ENCODE measurements at regions not wholly inside any gene's neighbourhood (a gene's known extent, or its start where the extent isn't known, plus 50 kb on each side); places are given as distances from the start of the nearest gene placed in this dataset.

- H3K4me2 ChIP-seq (ENCODE audit: control insufficient read depth, insufficient read depth), result no peak overlapping the region
- no peaks in the 10 kb centered on the region for H3K79me2 ChIP-seq (ENCODE audit: control insufficient read depth, insufficient read depth, low read length)
- H4K20me1 ChIP-seq (ENCODE audit: control insufficient read depth, insufficient read depth), result no peaks in the 10 kb centered on the region
- H2AFZ ChIP-seq (ENCODE audit: control insufficient read depth, low read depth, low read length), result no peak overlapping the region
- DNase-seq (ENCODE audit: low read depth, low spot score) (no peak), FAIRE-seq (no peak), ATAC-seq (no peak)
- no peak overlapping the region for H3K27ac ChIP-seq (ENCODE audit: control insufficient read depth, insufficient read depth)
- ChIA-PET CTCF (interaction anchor here (0.6 kb wide), 1 partner anchor 155 kb away, joined by 3 read pairs; no protein-coding TSS in a partner anchor), SMC1A (ENCODE audit: uncharacterized antibody, unreplicated experiment) (no interaction called here), POLR2A (no interaction called here), RAD21 (ENCODE audit: unreplicated experiment) (no interaction called here)
- H3K4me1 ChIP-seq (ENCODE audit: control insufficient read depth, insufficient read depth, low read length), result no peaks in the 10 kb centered on the region
- intact Hi-C loops (cut with micrococcal nuclease; ENCODE audit: unreplicated experiment) (no loop called here), in situ Hi-C loops (cut with MboI) (loop anchor here (10.0 kb wide), 1 partner anchor 1473 kb away; the partner anchor contains the start of gene TGFB2)
- H3K9ac ChIP-seq (ENCODE audit: control insufficient read depth, insufficient read depth, low read length), result no peak overlapping the region
- H3K9me3 ChIP-seq (replicated peaks; ENCODE audit: control insufficient read depth, insufficient read depth, low read length), result no peaks in the 10 kb centered on the region
- no TSS peak for BruUV-seq (replicated peaks)
- WGBS (ENCODE audit: insufficient coverage, insufficient replicate concordance, low lambda C conversion rate, missing lambda C conversion rate), result 64% methylated on average over 2 of the region's 2 CpGs
- no peaks in the 10 kb centered on the region for H3K36me3 ChIP-seq (ENCODE audit: control insufficient read depth in 2 of 2, insufficient read depth in 2 of 2, low read length in 1 of 2)
- H3K27me3 ChIP-seq (replicated peaks in 1 of 2; ENCODE audit: control insufficient read depth in 2 of 2, insufficient read depth in 2 of 2, low read length in 1 of 2), result peaks cover 0 to 4% of the 10 kb centered on the region in 2 experiments; a peak in 3 of 4 replicates
- no peak overlapping the region for H3K4me3 ChIP-seq
- no peak for TF ChIP-seq TARDBP (IDR thresholded peaks at IDR 0.05; ENCODE audit: borderline replicate concordance)
- no peak for TF ChIP-seq NFIC (IDR thresholded peaks at IDR 0.05; ENCODE audit: low read depth, low read length)
- TF ChIP-seq ZBTB40 (IDR thresholded peaks at IDR 0.05; ENCODE audit: borderline replicate concordance), result no peak
- TF ChIP-seq PKNOX1 (IDR thresholded peaks at IDR 0.05), result no peak
- TF ChIP-seq, protein P1, sequence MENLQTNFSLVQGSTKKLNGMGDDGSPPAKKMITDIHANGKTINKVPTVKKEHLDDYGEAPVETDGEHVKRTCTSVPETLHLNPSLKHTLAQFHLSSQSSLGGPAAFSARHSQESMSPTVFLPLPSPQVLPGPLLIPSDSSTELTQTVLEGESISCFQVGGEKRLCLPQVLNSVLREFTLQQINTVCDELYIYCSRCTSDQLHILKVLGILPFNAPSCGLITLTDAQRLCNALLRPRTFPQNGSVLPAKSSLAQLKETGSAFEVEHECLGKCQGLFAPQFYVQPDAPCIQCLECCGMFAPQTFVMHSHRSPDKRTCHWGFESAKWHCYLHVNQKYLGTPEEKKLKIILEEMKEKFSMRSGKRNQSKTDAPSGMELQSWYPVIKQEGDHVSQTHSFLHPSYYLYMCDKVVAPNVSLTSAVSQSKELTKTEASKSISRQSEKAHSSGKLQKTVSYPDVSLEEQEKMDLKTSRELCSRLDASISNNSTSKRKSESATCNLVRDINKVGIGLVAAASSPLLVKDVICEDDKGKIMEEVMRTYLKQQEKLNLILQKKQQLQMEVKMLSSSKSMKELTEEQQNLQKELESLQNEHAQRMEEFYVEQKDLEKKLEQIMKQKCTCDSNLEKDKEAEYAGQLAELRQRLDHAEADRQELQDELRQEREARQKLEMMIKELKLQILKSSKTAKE (IDR thresholded peaks at IDR 0.05; ENCODE audit: low read depth, poor library complexity, severe bottlenecking), result no peak
- no peak for TF ChIP-seq CTCF (IDR thresholded peaks at IDR 0.05 in 2 of 3, conservative IDR thresholded peaks at IDR 0.05 in 1 of 3; ENCODE audit: control insufficient read depth in 2 of 3, extremely low read depth in 1 of 3, insufficient read depth in 1 of 3, low read depth in 3 of 3, low read length in 3 of 3)
- TF ChIP-seq REST (IDR thresholded peaks at IDR 0.05; ENCODE audit: low read depth, low read length), result no peak
- no peak for TF ChIP-seq IRF3 (IDR thresholded peaks at IDR 0.05)
- TF ChIP-seq CHD2 (IDR thresholded peaks at IDR 0.05; ENCODE audit: borderline replicate concordance, low read depth, low read length), result no peak
Observed at GRCh38 chr1:219817914-219818313, 110.4 kb downstream of the SLC30A10 start.

Measured in GM12878 (cell line).